GM12878 (cell line): ENCODE measurements at regions not wholly inside any gene's neighbourhood (a gene's known extent, or its start where the extent isn't known, plus 50 kb on each side); places are given as distances from the start of the nearest gene placed in this dataset.

Experiments used
- ATAC-seq: fragments of 200-7000 bp; cut with Tn5 transposase; 3 replicates; pipeline ENCODE4 v1.9.1; 2020; ENCODE audit warnings: mild to moderate bottlenecking, moderate library complexity
- BruUV-seq: library from RNA; stranded (reverse); fragments of 400-500 nt; replicated peaks from 2 replicates; lab custom pipeline; 2021; lab: Mats Ljungman, UMichigan
- CTCF ChIA-PET: fragments of 300-600 bp; sonication (Branson Sonifier 250); formaldehyde crosslinking; extraction: SDS; loops from one replicate; lab custom pipeline; 2021; ENCODE audit warnings: inconsistent platforms; lab: Yijun Ruan, JAX
- POLR2A ChIA-PET: fragments of 350-600 bp; formaldehyde crosslinking; extraction: SDS; loops from one replicate; lab custom pipeline; 2021; ENCODE audit warnings: inconsistent platforms; lab: Charles Lee
- RAD21 ChIA-PET: fragments of 300-600 bp; sonication (Branson Sonifier 250); formaldehyde crosslinking; loops from one replicate; lab custom pipeline; 2023; ENCODE audit warnings: antibody characterized with exemption; ENCODE audit not compliant: unreplicated experiment; lab: Charles Lee
- SMC1A ChIA-PET: fragments of 300-600 bp; sonication (Branson Sonifier 250); formaldehyde crosslinking; loops from one replicate; lab custom pipeline; 2023; ENCODE audit not compliant: unreplicated experiment, uncharacterized antibody; lab: Charles Lee
- DNase-seq: peaks from one replicate; pipeline ENCODE4 v3.0.0-alpha.2; 2011; ENCODE audit warnings: low read depth, low spot score
- FAIRE-seq: peaks from 3 replicates; lab custom pipeline; 2011; peaks lifted over from hg19 to GRCh38; lab: Jason Lieb, UNC
- H2AFZ ChIP-seq: 2 replicates; pipeline ENCODE4 v1.6.0; 2011; ENCODE audit warnings: low read depth, low read length, control low read depth; ENCODE audit not compliant: control insufficient read depth
- H3K27ac ChIP-seq: 2 replicates; pipeline ENCODE4 v1.5.1; 2011; ENCODE audit warnings: control low read depth; ENCODE audit not compliant: control insufficient read depth, insufficient read depth
- H3K27me3 ChIP-seq, 2 experiments: replicated peaks in 1 of 2; 2 replicates each; pipeline versions ENCODE4 v1.6.0 to v1.6.1; 2011; ENCODE audit warnings: low read length in 1 of 2; ENCODE audit not compliant: control insufficient read depth in 2 of 2, insufficient read depth in 2 of 2
- H3K36me3 ChIP-seq, 2 experiments: 2 replicates each; pipeline ENCODE4 v1.5.1; 2011; ENCODE audit warnings: low read length in 1 of 2; ENCODE audit not compliant: control insufficient read depth in 2 of 2, insufficient read depth in 2 of 2
- H3K4me1 ChIP-seq: 2 replicates; pipeline ENCODE4 v1.6.1; 2011; ENCODE audit warnings: mild to moderate bottlenecking, low read length, moderate library complexity, mixed read lengths; ENCODE audit not compliant: control insufficient read depth, insufficient read depth
- H3K4me2 ChIP-seq: 2 replicates; pipeline ENCODE4 v1.6.0; 2011; ENCODE audit warnings: control low read depth; ENCODE audit not compliant: control insufficient read depth, insufficient read depth
- H3K4me3 ChIP-seq: fragments of 200-600 bp; sonication (generic); 2 replicates; pipeline ENCODE4 v1.5.1; 2016
- H3K79me2 ChIP-seq: 2 replicates; pipeline ENCODE4 v1.6.0; 2011; ENCODE audit warnings: low read length; ENCODE audit not compliant: control insufficient read depth, insufficient read depth
- H3K9ac ChIP-seq: 2 replicates; pipeline ENCODE4 v1.8.0; 2011; ENCODE audit warnings: low read length, control low read depth, mixed read lengths; ENCODE audit not compliant: control insufficient read depth, insufficient read depth
- H3K9me3 ChIP-seq: replicated peaks from 3 replicates; pipeline ENCODE4 v1.5.1; 2011; ENCODE audit warnings: mild to moderate bottlenecking, low read length; ENCODE audit not compliant: control insufficient read depth, insufficient read depth
- H4K20me1 ChIP-seq: 2 replicates; pipeline ENCODE4 v1.6.0; 2011; ENCODE audit not compliant: control insufficient read depth, insufficient read depth
- CTCF ChIP-seq, 3 experiments: IDR thresholded peaks in 2 of 3; conservative IDR thresholded peaks in 1 of 3; 2 replicates each; pipeline ENCODE4 v1.5.1; 2011; ENCODE audit warnings: low read depth in 3 of 3, low read length in 3 of 3, mild to moderate bottlenecking in 3 of 3, control low read depth in 2 of 3, moderate library complexity in 2 of 3, inconsistent platforms in 1 of 3, mixed read lengths in 1 of 3; ENCODE audit not compliant: control insufficient read depth in 2 of 3, insufficient read depth in 1 of 3; ENCODE audit errors: extremely low read depth in 1 of 3
- RAD21 ChIP-seq: IDR thresholded peaks from 2 replicates; pipeline ENCODE4 v1.6.1; 2011; ENCODE audit warnings: mild to moderate bottlenecking, low read depth, low read length, moderate library complexity; ENCODE audit not compliant: insufficient read depth
- SMC3 ChIP-seq: IDR thresholded peaks from 2 replicates; pipeline ENCODE4 v1.6.1; 2011; ENCODE audit warnings: low read length, improper control_type of control experiment, borderline replicate concordance
- TARDBP ChIP-seq: IDR thresholded peaks from 2 replicates; pipeline ENCODE4 v1.6.1; 2016; ENCODE audit warnings: borderline replicate concordance
- YY1 ChIP-seq: IDR thresholded peaks from 2 replicates; pipeline ENCODE4 v1.6.1; 2011; ENCODE audit warnings: low read depth, mild to moderate bottlenecking, low read length
- WGBS: methylation state at CpG from one replicate; pipeline ENCODE4 v1.1.6; 2016; ENCODE audit warnings: low lambda C conversion rate; ENCODE audit not compliant: insufficient replicate concordance, insufficient coverage; ENCODE audit errors: missing lambda C conversion rate; 5-methylcytosine and 5-hydroxymethylcytosine counted together
- in situ Hi-C: fragments of 300-500 bp; cut with MboI; formaldehyde crosslinking; loops from 9 replicates; pipeline ENCODE4 v1.14.3; 2018; ENCODE audit warnings: mixed read lengths
- intact Hi-C: fragments of 100-400 bp; cut with micrococcal nuclease; formaldehyde crosslinking; loops from one replicate; pipeline ENCODE4 v1.14.2; 2022; ENCODE audit not compliant: unreplicated experiment

GRCh38 chr17:56715613-56716357, 117.9 kb downstream of the C17orf67 start:
- FAIRE-seq (peak; percentile 97), DNase-seq (peak; percentile 38)

More at GRCh38 chr17:56715613-56716357, 117.9 kb downstream of the C17orf67 start:
- SMC1A ChIA-PET, result interaction anchor here (0.7 to 2.6 kb wide), 20 partner anchors 9 to 536 kb away, joined by 3 to 19 read pairs (median 4); partner anchors contain the start of gene NOG
- CTCF ChIA-PET, result interaction anchor here (0.6 to 3.7 kb wide), 44 partner anchors 9 to 1367 kb away, joined by 3 to 57 read pairs (median 4); partner anchors contain the start of gene NOG
- H3K4me1 ChIP-seq, result no peaks in the 10 kb centered on the region
- H3K9me3 ChIP-seq, result no peaks in the 10 kb centered on the region; the same call in 2 of the 3 replicates
- no peaks in the 10 kb centered on the region for H3K36me3 ChIP-seq
- TF ChIP-seq SMC3 (peak; percentile 79), CTCF (IDR thresholded peaks at IDR 0.05 in 2 of 3, conservative IDR thresholded peaks at IDR 0.05 in 1 of 3; ENCODE audit: control insufficient read depth in 2 of 3, extremely low read depth in 1 of 3, insufficient read depth in 1 of 3, low read depth in 3 of 3, low read length in 3 of 3) (peak; percentile 76 to 82 (median 78)), YY1 (0 out of 2 replicates have a peak, but pooled peaks have one; percentile 13), TARDBP (no peak), RAD21 (peak; percentile 81)
- BruUV-seq, result no TSS peak
- no peak overlapping the region for H3K27ac ChIP-seq
- no peaks in the 10 kb centered on the region for H4K20me1 ChIP-seq
- no peak overlapping the region for H3K9ac ChIP-seq
- POLR2A ChIA-PET, result no interaction called here
- no peak overlapping the region for H2AFZ ChIP-seq
- no peak overlapping the region for H3K4me3 ChIP-seq
- H3K27me3 ChIP-seq, result no peaks in the 10 kb centered on the region; a peak in 2 of 4 replicates
- H3K4me2 ChIP-seq, result no peak overlapping the region
- intact Hi-C loops (loop anchor here (1.0 to 10.0 kb wide), 4 partner anchors 65 to 229 kb away; no protein-coding TSS in a partner anchor), in situ Hi-C loops (no loop called here)
- RAD21 ChIA-PET, result interaction anchor here (0.8 to 2.1 kb wide), 11 partner anchors 9 to 216 kb away, joined by 3 to 19 read pairs (median 4); partner anchors contain the start of gene NOG
- ATAC-seq, result peak; percentile 99
- H3K79me2 ChIP-seq, result no peaks in the 10 kb centered on the region
- WGBS, result under 1% methylated on average over 8 of the region's 8 CpGs
